Stimulated activated naive B cell treated with anti-CD40 and anti-IgM and Interleukin-4, amounts not matched to agents 10 μg/mL and 1 μg/mL and 100 μg/mL, for 72 hours (primary cell): ENCODE measurements at regions not wholly inside any gene's neighbourhood (a gene's known extent, or its start where the extent isn't known, plus 50 kb on each side); places are given as distances from the start of the nearest gene placed in this dataset.
"Not testable (repeated sequence)": the region's sequence is repeated elsewhere in the genome, so short reads cannot be mapped to it uniquely, and the experiment has no call there.

Experiments
- ATAC-seq, 2 donors: fragments of 150-1000 bp; cut with Tn5 transposase; replicated peaks; 2 replicates each; pipeline ENCODE4 v1.10.0; 2021; ENCODE audit warnings: moderate library complexity in 1 of 2
- DNase-seq: peaks from one replicate; pipeline ENCODE4 v3.0.0; 2021
- H3K27ac Mint-ChIP-seq: one replicate; pipeline ENCODE4 v1.8.0; 2022; ENCODE audit warnings: mild to moderate bottlenecking, mixed read lengths
- H3K27me3 Mint-ChIP-seq, 2 donors: one replicate each; pipeline ENCODE4 v1.8.0; 2022; ENCODE audit warnings: mixed read lengths in 2 of 2
- H3K36me3 Mint-ChIP-seq, 2 donors: one replicate each; pipeline ENCODE4 v1.8.0; 2022; ENCODE audit warnings: mixed read lengths in 2 of 2, mild to moderate bottlenecking in 1 of 2
- H3K4me1 Mint-ChIP-seq, 2 donors: one replicate each; pipeline ENCODE4 v1.8.0; 2022; ENCODE audit warnings: mixed read lengths in 2 of 2, mild to moderate bottlenecking in 1 of 2
- H3K4me3 Mint-ChIP-seq, 2 donors: one replicate each; pipeline ENCODE4 v1.8.0; 2022; ENCODE audit warnings: mild to moderate bottlenecking in 2 of 2, mixed read lengths in 2 of 2, moderate library complexity in 1 of 2
- H3K9me3 Mint-ChIP-seq, 2 donors: one replicate each; pipeline ENCODE4 v1.8.0; 2022; ENCODE audit warnings: mixed read lengths in 2 of 2, mild to moderate bottlenecking in 1 of 2

DNA sequence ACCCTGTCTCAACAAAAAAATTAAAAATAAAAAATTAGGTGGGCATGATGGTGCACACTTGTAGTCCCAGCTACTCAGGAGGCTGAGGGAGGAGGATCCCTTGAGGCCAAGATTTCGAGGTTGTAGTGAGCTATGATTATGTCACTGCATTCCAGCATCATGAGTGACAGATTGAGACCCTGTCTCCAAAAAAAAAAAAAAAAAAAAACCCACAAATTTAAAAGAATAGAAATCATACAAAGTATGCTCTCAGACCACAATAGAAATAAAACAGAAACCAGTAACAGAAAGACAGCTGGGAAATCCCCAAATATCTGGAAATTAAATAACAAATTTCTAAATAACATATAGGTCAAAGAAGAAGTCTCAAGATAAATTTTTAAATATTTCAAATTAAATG lies 81.0 kb upstream of the HUWE1 start:
- no peak overlapping the region for H3K27ac Mint-ChIP-seq
- ATAC-seq (no peak), DNase-seq (no peak)
- peaks cover 1 to 3% of the 10 kb centered on the region in 2 donors for H3K36me3 Mint-ChIP-seq
- H3K4me3 Mint-ChIP-seq, result no peak overlapping the region
- H3K9me3 Mint-ChIP-seq, result peaks cover 2 to 6% of the 10 kb centered on the region in 2 donors
- peaks cover 2 to 4% of the 10 kb centered on the region in 2 donors for H3K4me1 Mint-ChIP-seq
- H3K27me3 Mint-ChIP-seq, result no peaks in the 10 kb centered on the region

DNA sequence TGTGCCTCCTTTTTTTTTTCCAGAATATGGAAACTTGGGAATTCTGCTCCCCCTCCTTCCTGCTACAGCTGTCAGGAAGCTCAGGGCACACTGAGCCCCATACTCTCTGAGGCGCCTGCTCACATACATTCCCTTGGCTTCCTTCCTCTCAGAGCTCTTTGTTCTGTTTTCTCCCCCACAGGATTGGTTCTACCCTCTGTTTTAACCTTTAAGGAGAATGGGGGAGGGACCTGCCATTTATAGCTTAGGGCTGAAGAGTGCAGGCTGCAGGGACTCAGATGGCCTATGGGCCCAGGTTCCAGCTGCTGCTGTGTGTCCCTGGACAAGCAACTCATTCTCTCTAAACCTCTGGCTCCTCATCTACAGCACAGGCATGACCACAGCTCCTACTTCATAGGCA lies 70.7 kb upstream of the HUWE1 start:
- ATAC-seq, result peak; percentile 60 to 75
- H3K27me3 Mint-ChIP-seq, result peaks cover 0 to 10% of the 10 kb centered on the region in 2 donors
- not testable (repeated sequence) for H3K36me3 Mint-ChIP-seq, H3K4me3 Mint-ChIP-seq, H3K27ac Mint-ChIP-seq, H3K9me3 Mint-ChIP-seq, DNase-seq, H3K4me1 Mint-ChIP-seq

DNA sequence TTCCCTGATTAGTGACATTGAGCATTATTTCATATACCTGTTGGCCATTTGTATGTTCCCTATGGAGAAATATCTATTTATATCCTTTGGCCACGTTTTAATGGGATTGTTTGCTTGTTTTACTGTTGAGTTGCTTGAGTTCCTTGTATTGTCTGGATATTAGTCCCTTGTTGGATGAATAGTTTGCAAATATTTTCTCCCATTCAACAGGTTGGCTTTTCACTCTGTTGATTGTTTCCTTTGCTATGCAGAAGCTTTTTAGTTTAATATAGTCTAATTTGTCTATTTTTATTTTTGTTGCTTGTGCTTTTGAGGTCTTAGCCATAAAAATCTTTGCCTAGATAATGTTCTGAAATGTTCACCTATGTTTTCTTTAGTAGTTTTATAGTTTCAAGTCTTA lies 60.2 kb upstream of the HUWE1 start:
- ATAC-seq (no peak), DNase-seq (no peak)
- H3K9me3 Mint-ChIP-seq, result no peaks in the 10 kb centered on the region
- no peak overlapping the region for H3K4me3 Mint-ChIP-seq
- H3K36me3 Mint-ChIP-seq, result no peaks in the 10 kb centered on the region
- H3K4me1 Mint-ChIP-seq, result no peaks in the 10 kb centered on the region
- no peak overlapping the region for H3K27ac Mint-ChIP-seq
- no peaks in the 10 kb centered on the region for H3K27me3 Mint-ChIP-seq

DNA sequence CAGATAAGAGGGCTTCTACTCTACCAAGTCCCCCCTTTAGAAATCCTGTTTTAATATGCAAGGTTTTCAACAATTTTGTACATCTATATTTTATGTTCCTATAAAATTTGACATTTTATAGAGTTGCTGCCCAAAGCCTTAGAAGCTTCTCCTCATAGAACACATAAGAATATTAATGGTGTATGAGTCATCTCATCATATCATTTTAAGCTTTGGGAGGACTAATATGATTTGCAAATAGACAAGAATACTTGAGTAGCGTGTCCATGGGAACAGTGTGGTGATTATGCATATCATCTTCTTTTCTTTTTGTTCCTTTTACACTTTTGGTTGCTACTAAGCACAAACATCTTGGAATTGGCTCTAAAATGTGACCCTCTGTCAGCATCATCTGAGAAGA lies 56.7 kb upstream of the HUWE1 start:
- Mint-ChIP-seq H3K4me1 (no peaks in the 10 kb centered on the region), H3K4me3 (no peak overlapping the region), H3K27ac (no peak overlapping the region), H3K9me3 (no peaks in the 10 kb centered on the region), H3K36me3 (no peaks in the 10 kb centered on the region), H3K27me3 (no peaks in the 10 kb centered on the region)
- ATAC-seq, result no peak
- no peak for DNase-seq

DNA sequence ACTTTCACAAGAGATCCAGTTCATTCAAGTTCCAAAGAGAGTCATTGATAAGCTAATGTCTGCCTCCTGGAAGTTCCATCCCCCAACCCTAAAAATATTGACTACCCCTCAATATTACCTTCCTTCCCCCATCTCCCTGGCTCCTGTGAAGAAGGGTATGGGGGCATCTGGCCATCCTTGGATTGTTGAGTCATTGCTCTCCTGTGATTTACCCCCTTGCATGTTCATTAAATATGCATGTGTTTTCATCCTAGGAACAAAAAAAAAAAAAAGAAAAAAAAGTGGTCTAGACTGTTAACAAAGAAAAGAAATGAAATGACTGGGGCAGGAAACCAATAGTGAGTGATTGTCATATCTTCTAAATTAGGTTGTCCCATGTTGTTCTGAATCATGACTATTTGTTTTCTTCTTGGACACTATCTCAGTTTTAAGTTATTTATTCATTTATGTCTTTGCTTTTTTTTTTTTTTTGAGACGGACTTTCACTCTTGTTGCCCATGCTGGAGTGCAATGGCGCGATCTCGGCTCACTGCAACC lies 51.9 kb upstream of the HUWE1 start:
- no peaks in the 10 kb centered on the region for H3K9me3 Mint-ChIP-seq

More for the DNA sequence above, 51.9 kb upstream of the HUWE1 start:
- Mint-ChIP-seq H3K27me3 (no peaks in the 10 kb centered on the region), H3K36me3 (no peaks in the 10 kb centered on the region), H3K27ac (no peak overlapping the region), H3K4me3 (no peak overlapping the region), H3K4me1 (no peaks in the 10 kb centered on the region)
- DNase-seq (no peak), ATAC-seq (no peak)
